NCI-H2196 (cell line): ENCODE measurements at regions not wholly inside any gene's neighbourhood (a gene's known extent, or its start where the extent isn't known, plus 50 kb on each side); places are given as distances from the start of the nearest gene placed in this dataset.

Experiments used
- DNase-seq: peaks from one replicate; lab custom pipeline; 2025; ENCODE audit not compliant: unreplicated experiment; lab: John Stamatoyannopoulos, UW

GRCh38 chr7:12120632-12121031 is 90.5 kb upstream of the TMEM106B start:
- DNase-seq, result no peak

- no peak for DNase-seq
Measured at GRCh38 chr7:12123172-12123571, 87.9 kb upstream of the TMEM106B start.

- no peak for DNase-seq
Measured at GRCh38 chr7:12124028-12124427, 87.1 kb upstream of the TMEM106B start.

DNA sequence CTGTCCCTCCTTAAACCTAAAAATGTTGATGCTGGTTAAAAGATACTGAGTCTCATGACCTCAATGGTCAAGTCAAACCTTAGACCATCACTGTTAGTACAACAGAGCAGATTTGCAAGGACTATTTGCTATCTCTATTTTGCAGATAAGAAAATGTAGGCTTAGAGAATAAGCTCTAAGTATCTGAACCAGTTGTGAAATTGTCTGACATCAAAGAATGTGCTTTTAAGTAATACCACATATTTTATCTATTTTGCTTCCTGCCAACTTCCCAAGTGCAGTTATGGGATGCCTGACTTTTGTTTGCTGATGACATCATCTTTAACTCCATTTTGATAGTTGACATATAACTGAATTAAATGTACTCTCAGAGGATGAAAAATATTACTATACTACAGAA is 83.6 kb upstream of the TMEM106B start:
- DNase-seq, result no peak

GRCh38 chr7:12130609-12131008 is 80.5 kb upstream of the TMEM106B start:
- DNase-seq, result no peak

- no peak for DNase-seq
Measured at GRCh38 chr7:12131122-12131521, 80.0 kb upstream of the TMEM106B start.

GRCh38 chr7:12133865-12134264 is 77.2 kb upstream of the TMEM106B start:
- no peak for DNase-seq

DNA sequence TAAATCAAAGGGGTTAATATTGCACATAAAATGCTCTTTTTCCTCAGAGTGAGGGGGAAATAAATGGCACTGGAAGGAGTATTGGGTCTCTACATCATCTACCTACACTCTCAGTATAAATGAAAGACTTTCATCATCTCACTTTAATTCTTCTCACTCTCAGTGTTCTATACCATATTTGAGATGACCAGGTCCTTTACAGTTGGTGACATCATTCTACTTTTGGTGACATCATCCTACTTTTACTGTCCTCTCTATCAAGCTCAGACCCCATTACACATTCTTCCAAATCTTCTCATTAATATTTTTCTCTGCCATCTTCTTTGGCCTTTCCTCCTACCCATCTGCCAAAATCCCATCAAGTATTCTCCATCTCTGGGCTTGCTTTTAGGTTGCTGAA is 74.6 kb upstream of the TMEM106B start:
- no peak for DNase-seq

- no peak for DNase-seq
Measured at GRCh38 chr7:12137283-12137682, 73.8 kb upstream of the TMEM106B start.

- DNase-seq, result no peak
Measured at GRCh38 chr7:12138421-12138820, 72.7 kb upstream of the TMEM106B start.

DNA sequence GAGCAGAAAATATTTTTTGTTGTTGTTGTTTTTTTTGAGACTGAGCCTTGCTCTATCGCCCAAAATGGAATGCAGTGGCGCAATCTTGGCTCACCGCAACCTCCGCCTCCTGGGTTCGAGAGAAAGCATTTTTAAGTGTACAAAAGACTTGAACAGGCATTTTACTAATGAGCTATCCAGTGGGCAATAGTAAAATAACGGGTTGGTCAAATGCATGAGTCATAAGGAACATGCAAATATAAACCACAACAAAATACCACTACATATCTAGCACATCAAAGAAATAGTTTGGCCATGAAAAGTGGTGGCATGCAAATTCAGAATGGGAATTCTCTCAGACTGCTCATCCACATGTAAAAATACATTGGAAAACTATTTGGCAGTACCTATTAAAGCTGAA is 71.7 kb upstream of the TMEM106B start:
- DNase-seq, result no peak

DNA sequence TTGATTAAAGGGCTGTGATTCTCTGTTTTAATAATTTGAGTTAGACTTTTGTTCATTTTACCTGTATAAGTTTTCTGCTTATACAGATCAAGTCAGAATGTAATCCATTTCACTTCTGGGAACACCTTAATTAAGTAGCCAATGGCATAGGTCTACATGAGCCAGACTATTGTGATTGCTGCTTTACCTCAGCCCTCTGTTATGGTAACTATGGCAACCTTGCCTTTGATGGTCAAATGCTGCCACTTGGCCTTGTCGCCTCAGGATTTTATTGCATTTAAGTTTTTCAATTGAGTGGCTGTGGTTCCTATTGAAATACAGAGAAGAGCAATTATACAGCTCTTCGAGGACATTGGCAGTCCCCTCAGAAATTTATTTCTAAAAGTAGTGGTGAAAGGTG is 64.3 kb upstream of the TMEM106B start:
- no peak for DNase-seq

DNA sequence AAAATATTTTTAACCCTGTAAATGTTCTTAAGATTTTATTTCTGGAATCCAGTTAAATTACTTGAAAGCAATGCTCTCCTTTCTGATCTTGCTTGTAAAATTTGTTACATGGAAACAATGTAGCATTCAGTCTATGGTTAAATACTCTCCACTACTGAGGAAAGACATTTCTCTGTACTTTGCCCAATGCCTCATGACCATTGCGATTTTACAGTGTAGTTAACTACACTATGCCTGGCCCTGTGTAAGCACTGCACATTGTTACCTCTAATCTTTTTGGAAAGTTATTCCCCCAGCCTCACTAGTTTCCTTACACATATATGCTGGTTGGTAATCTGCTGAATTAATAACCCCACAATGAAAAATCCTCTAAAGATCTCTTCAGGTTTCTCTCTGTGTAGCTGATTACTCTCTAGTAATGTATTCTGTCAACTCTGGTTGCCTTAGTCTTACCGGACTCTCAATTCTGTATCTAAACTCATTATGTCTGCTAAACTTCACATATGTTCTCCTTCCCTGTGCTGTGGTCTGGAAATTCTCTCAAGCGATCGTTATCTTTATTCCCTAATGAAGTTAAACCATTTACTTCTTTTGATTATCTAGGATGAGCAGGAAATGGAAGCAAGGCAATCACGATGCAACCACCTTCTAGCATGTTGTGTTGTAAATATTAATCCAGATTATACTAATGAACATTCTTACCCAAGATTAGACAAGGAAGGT is 58.7 kb upstream of the TMEM106B start:
- DNase-seq, result no peak

DNA sequence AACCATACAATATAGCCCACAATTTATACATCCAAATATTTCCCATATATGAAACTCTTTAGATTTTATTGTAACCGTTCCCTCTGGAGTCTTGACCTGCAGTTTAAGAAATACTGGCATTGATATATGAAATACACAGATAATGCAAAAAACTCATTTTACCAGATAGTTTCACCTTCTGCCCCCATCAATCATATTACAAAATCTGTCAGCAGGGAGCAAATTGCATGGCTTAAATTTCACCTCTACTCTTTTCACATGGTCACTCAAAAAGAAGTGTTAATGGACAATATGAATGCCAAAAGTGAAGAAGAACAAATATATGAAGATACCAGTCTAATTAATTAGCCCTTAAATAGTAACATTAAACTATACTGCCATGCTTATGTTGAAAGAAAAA is 57.0 kb upstream of the TMEM106B start:
- no peak for DNase-seq

DNA sequence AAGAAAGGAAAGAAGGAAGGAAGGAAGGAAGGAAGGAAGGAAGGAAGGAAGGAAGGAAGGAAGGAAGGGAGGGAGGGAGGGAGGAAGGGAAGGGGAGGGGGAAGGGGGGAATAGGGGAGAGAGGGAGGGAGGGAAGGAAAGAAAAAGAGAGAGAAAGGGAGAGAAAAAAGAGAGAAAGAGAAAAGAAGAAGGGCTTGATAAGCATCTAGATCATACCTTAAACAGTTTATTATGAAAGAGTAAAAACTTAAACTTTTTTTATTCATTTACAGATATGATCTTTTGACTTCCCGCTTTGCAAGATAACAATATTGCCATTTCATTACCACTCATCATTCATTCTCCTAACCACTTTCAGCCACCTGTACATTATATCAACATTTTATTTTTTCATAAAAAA is 53.6 kb upstream of the TMEM106B start:
- no peak for DNase-seq

DNA sequence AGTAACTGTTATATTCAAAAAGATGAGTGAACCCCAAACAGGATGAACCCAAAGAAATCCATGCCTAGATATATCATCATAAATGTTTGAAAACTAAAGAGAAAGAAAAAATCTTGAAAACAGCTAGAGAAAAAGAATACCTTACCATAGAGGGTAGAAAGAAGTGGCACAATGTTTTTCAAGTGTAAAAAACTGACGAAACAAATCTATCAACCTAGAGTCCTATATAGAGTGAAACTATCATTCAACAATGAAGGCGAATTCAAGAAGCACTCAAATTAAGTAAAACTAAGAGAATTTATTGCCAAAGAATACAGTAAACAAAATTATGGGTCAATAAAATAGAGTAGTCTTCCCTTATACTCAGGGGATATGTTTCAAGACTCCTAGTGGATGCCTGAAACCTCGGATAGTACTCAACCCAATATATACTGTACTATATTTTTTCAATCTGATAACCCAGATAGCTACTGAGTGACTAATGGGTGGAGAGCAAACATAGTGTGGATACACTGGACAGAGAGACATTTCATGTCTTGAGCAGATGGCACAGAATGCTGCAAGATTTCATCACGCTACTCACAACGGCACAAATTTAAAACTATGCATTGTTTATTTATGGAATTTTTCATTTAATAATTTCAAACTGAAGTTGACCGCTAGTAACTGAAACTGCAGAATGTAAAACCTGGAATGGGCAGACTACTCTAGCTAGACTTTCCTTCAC is 52.6 kb upstream of the TMEM106B start:
- DNase-seq, result no peak

- no peak for DNase-seq
Measured at GRCh38 chr7:12161146-12161545, 49.9 kb upstream of the TMEM106B start.
